ENCODE measurements at regions not wholly inside any gene's neighbourhood (a gene's known extent, or its start where the extent isn't known, plus 50 kb on each side); places are given as distances from the start of the nearest gene placed in this dataset.
"Not testable (repeated sequence)": the region's sequence is repeated elsewhere in the genome, so short reads cannot be mapped to it uniquely, and the experiment has no call there.

GRCh38 chr15:98088307-98088945, 127.9 kb downstream of the ARRDC4 start:
- not testable (repeated sequence) for DNase-seq (ENCODE audit: low read depth in 2 of 2)

- not testable (repeated sequence) for DNase-seq (ENCODE audit: low read depth in 2 of 2)
These were observed 128.8 kb downstream of the ARRDC4 start for GRCh38 chr15:98089352-98089751.

GRCh38 chr15:98097986-98098385, 137.5 kb downstream of the ARRDC4 start:
- not testable (repeated sequence) for DNase-seq (ENCODE audit: low read depth in 2 of 2)

- DNase-seq (ENCODE audit: low read depth in 2 of 2), result not testable (repeated sequence)
These were observed 140.1 kb downstream of the ARRDC4 start for GRCh38 chr15:98100606-98101005.

- DNase-seq (ENCODE audit: low read depth in 2 of 2), result no peak
These were observed 143.1 kb downstream of the ARRDC4 start for GRCh38 chr15:98103570-98103969.

- not testable (repeated sequence) for DNase-seq (ENCODE audit: low read depth in 2 of 2)
These were observed 144.1 kb downstream of the ARRDC4 start for GRCh38 chr15:98104386-98105151.

- not testable (repeated sequence) for DNase-seq (ENCODE audit: low read depth in 2 of 2)
These were observed 146.2 kb downstream of the ARRDC4 start for GRCh38 chr15:98106615-98107194.

- no peak for DNase-seq (ENCODE audit: low read depth in 2 of 2)
These were observed 151.3 kb downstream of the ARRDC4 start for GRCh38 chr15:98111806-98112205.

GRCh38 chr15:98113327-98113726, 152.8 kb downstream of the ARRDC4 start:
- no peak for DNase-seq (ENCODE audit: low read depth in 2 of 2)

- no peak for DNase-seq (ENCODE audit: low read depth in 2 of 2)
These were observed 160.1 kb downstream of the ARRDC4 start for GRCh38 chr15:98120561-98120960.

GRCh38 chr15:98121536-98121935, 161.0 kb downstream of the ARRDC4 start:
- DNase-seq (ENCODE audit: low read depth in 2 of 2), result no peak

GRCh38 chr15:98121957-98122356, 161.5 kb downstream of the ARRDC4 start:
- no peak for DNase-seq (ENCODE audit: low read depth in 2 of 2)

- DNase-seq (ENCODE audit: low read depth in 2 of 2), result no peak
These were observed 162.8 kb downstream of the ARRDC4 start for GRCh38 chr15:98123297-98123696.

GRCh38 chr15:98123834-98124233, 163.3 kb downstream of the ARRDC4 start:
- peak; percentile 18 to 32 for DNase-seq (ENCODE audit: low read depth in 2 of 2)

- peak; percentile 21 to 28 for DNase-seq (ENCODE audit: low read depth in 2 of 2)
These were observed 164.1 kb downstream of the ARRDC4 start for GRCh38 chr15:98124581-98124980.

GRCh38 chr15:98126326-98127085, 166.0 kb downstream of the ARRDC4 start:
- DNase-seq (ENCODE audit: low read depth in 2 of 2), result no peak

- no peak for DNase-seq (ENCODE audit: low read depth in 2 of 2)
These were observed 167.1 kb downstream of the ARRDC4 start for GRCh38 chr15:98127586-98127985.

- DNase-seq (ENCODE audit: low read depth in 2 of 2), result no peak
These were observed 171.4 kb downstream of the ARRDC4 start for GRCh38 chr15:98131924-98132323.

GRCh38 chr15:98134905-98135304, 174.4 kb downstream of the ARRDC4 start:
- no peak for DNase-seq (ENCODE audit: low read depth in 2 of 2)

- DNase-seq (ENCODE audit: low read depth in 2 of 2), result no peak
These were observed 178.4 kb downstream of the ARRDC4 start for GRCh38 chr15:98138910-98139309.

- DNase-seq (ENCODE audit: low read depth in 2 of 2), result no peak
These were observed 178.8 kb downstream of the ARRDC4 start for GRCh38 chr15:98139337-98139736.

- DNase-seq (ENCODE audit: low read depth in 2 of 2), result no peak
These were observed 182.1 kb downstream of the ARRDC4 start for GRCh38 chr15:98142572-98142971.
